H9 (cell line): ENCODE measurements at regions not wholly inside any gene's neighbourhood (a gene's known extent, or its start where the extent isn't known, plus 50 kb on each side); places are given as distances from the start of the nearest gene placed in this dataset.

Source experiments
- DNase-seq: peaks from one replicate; pipeline ENCODE4 v3.0.0-alpha.2; 2017
- H2AFZ ChIP-seq: one replicate; pipeline ENCODE4 v1.6.1; 2013; ENCODE audit warnings: mild to moderate bottlenecking, low read length, control low read depth, moderate library complexity
- H2AK5ac ChIP-seq: 2 replicates; pipeline ENCODE4 v1.6.1; 2013; ENCODE audit warnings: low read length, control low read depth, mixed read lengths; ENCODE audit not compliant: insufficient read length
- H2BK120ac ChIP-seq: one replicate; pipeline ENCODE4 v1.6.1; 2013; ENCODE audit warnings: low read depth, mild to moderate bottlenecking, low read length, control low read depth, inconsistent platforms; ENCODE audit not compliant: poor library complexity, severe bottlenecking
- H2BK12ac ChIP-seq: 2 replicates; pipeline ENCODE4 v1.6.1; 2013; ENCODE audit warnings: low read length, control low read depth, mixed read lengths, low read depth; ENCODE audit not compliant: insufficient read length
- H2BK15ac ChIP-seq: 2 replicates; pipeline ENCODE4 v1.6.1; 2013; ENCODE audit warnings: low read depth, low read length, control low read depth
- H2BK20ac ChIP-seq: one replicate; pipeline ENCODE4 v1.6.1; 2013; ENCODE audit warnings: low read depth, mild to moderate bottlenecking, low read length, control low read depth, inconsistent platforms; ENCODE audit not compliant: poor library complexity, severe bottlenecking
- H2BK5ac ChIP-seq: 2 replicates; pipeline ENCODE4 v1.6.1; 2013; ENCODE audit warnings: low read length, control low read depth, mixed read lengths; ENCODE audit not compliant: insufficient read length
- H3K14ac ChIP-seq: 2 replicates; pipeline ENCODE4 v1.6.1; 2013; ENCODE audit warnings: low read length, control low read depth; ENCODE audit not compliant: insufficient read depth
- H3K18ac ChIP-seq: 2 replicates; pipeline ENCODE4 v1.6.1; 2013; ENCODE audit warnings: low read depth, mild to moderate bottlenecking, mixed read lengths, low read length, control low read depth; ENCODE audit not compliant: insufficient read length
- H3K23ac ChIP-seq: 2 replicates; pipeline ENCODE4 v1.6.1; 2013; ENCODE audit warnings: low read length, control low read depth, mixed read lengths, low read depth; ENCODE audit not compliant: insufficient read length
- H3K23me2 ChIP-seq: 2 replicates; pipeline ENCODE4 v1.6.1; 2013; ENCODE audit warnings: low read depth, mild to moderate bottlenecking, mixed read lengths, low read length, control low read depth; ENCODE audit not compliant: insufficient read length, poor library complexity, severe bottlenecking
- H3K27ac ChIP-seq: 2 replicates; pipeline ENCODE4 v1.5.1; 2013; ENCODE audit warnings: low read length, control low read depth, mixed read lengths, low read depth; ENCODE audit not compliant: insufficient read length
- H3K27me3 ChIP-seq: 2 replicates; pipeline ENCODE4 v1.6.1; 2013; ENCODE audit warnings: low read length, control low read depth, inconsistent platforms; ENCODE audit not compliant: insufficient read depth
- H3K4ac ChIP-seq: 2 replicates; pipeline ENCODE4 v1.6.1; 2013; ENCODE audit warnings: low read depth, mild to moderate bottlenecking, control low read depth, inconsistent platforms, low read length, moderate library complexity
- H3K4me1 ChIP-seq: 2 replicates; pipeline ENCODE4 v1.6.1; 2013; ENCODE audit warnings: low read length, control low read depth, inconsistent platforms; ENCODE audit not compliant: insufficient read depth
- H3K4me2 ChIP-seq: 2 replicates; pipeline ENCODE4 v1.6.1; 2013; ENCODE audit warnings: low read length, control low read depth, mixed read lengths; ENCODE audit not compliant: insufficient read length, insufficient read depth
- H3K56ac ChIP-seq: 2 replicates; pipeline ENCODE4 v1.6.1; 2013; ENCODE audit warnings: low read depth, mild to moderate bottlenecking, mixed read lengths, low read length, control low read depth; ENCODE audit not compliant: insufficient read length
- H3K79me1 ChIP-seq: 2 replicates; pipeline ENCODE4 v1.6.1; 2013; ENCODE audit warnings: low read depth, mild to moderate bottlenecking, moderate library complexity, low read length, control low read depth, inconsistent platforms; ENCODE audit not compliant: insufficient read depth, poor library complexity, severe bottlenecking
- H3K79me2 ChIP-seq: 2 replicates; pipeline ENCODE4 v1.6.1; 2013; ENCODE audit warnings: low read length, control low read depth, inconsistent platforms; ENCODE audit not compliant: insufficient read depth
- H3K9ac ChIP-seq: 2 replicates; pipeline ENCODE4 v1.6.1; 2013; ENCODE audit warnings: low read length, control low read depth, mixed read lengths; ENCODE audit not compliant: insufficient read length; ENCODE audit errors: extremely low read depth
- H3K9me3 ChIP-seq: one replicate; pipeline ENCODE4 v1.6.1; 2013; ENCODE audit warnings: low read depth, low read length, inconsistent platforms; ENCODE audit not compliant: control insufficient read depth
- H3T11ph ChIP-seq: one replicate; pipeline ENCODE4 v1.6.1; 2013; ENCODE audit warnings: mild to moderate bottlenecking, low read length, control low read depth, inconsistent platforms
- H4K20me1 ChIP-seq: one replicate; pipeline ENCODE4 v1.6.1; 2013; ENCODE audit not compliant: control insufficient read depth, insufficient read length, insufficient read depth
- H4K5ac ChIP-seq: 2 replicates; pipeline ENCODE4 v1.6.1; 2013; ENCODE audit warnings: low read depth, mild to moderate bottlenecking, mixed read lengths, low read length, control low read depth; ENCODE audit not compliant: insufficient read length
- H4K8ac ChIP-seq: replicated peaks from 2 replicates; pipeline ENCODE4 v1.6.1; 2013; ENCODE audit warnings: low read length, control low read depth, mixed read lengths, low read depth; ENCODE audit not compliant: insufficient read length
- H4K91ac ChIP-seq: 2 replicates; pipeline ENCODE4 v1.6.1; 2013; ENCODE audit warnings: low read depth, mild to moderate bottlenecking, moderate library complexity, mixed read lengths, low read length, control low read depth; ENCODE audit not compliant: insufficient read length
- H3K27ac Mint-ChIP-seq, 3 experiments: 2 replicates in 2 of 3; 3 replicates in 1 of 3; pipeline ENCODE4 v1.8.0; 2020 to 2021; ENCODE audit warnings: mixed read lengths in 3 of 3, mild to moderate bottlenecking in 1 of 3, moderate library complexity in 1 of 3
- H3K27me3 Mint-ChIP-seq: 2 replicates; pipeline ENCODE4 v1.8.0; 2021; ENCODE audit warnings: low read depth, mild to moderate bottlenecking, moderate library complexity, mixed read lengths
- H3K36me3 Mint-ChIP-seq, 3 experiments: 2 replicates in 2 of 3; 3 replicates in 1 of 3; pipeline ENCODE4 v1.8.0; 2020 to 2021; ENCODE audit warnings: low read depth in 3 of 3, mixed read lengths in 3 of 3; ENCODE audit not compliant: insufficient read depth in 1 of 3
- H3K4me1 Mint-ChIP-seq, 2 experiments: 2 replicates each; pipeline ENCODE4 v1.8.0; 2020; ENCODE audit warnings: mixed read lengths in 2 of 2
- H3K4me3 Mint-ChIP-seq, 2 experiments: 2 replicates in 1 of 2; 3 replicates in 1 of 2; pipeline ENCODE4 v1.8.0; 2020 to 2021; ENCODE audit warnings: mild to moderate bottlenecking in 2 of 2, mixed read lengths in 2 of 2, moderate library complexity in 1 of 2
- H3K9me3 Mint-ChIP-seq, 2 experiments: 2 replicates in 1 of 2; 3 replicates in 1 of 2; pipeline ENCODE4 v1.8.0; 2020; ENCODE audit warnings: mild to moderate bottlenecking in 2 of 2, mixed read lengths in 2 of 2, moderate library complexity in 1 of 2
- CTCF ChIP-seq: fragments of 200-600 bp; sonication (generic); conservative IDR thresholded peaks from 3 replicates; pipeline ENCODE4 v1.8.0; 2021; ENCODE audit warnings: antibody characterized with exemption, mild to moderate bottlenecking
- WGBS: extraction: QIAGEN DNeasy Blood & Tissue Kit; methylation state at CpG from one replicate; pipeline ENCODE4 v1.1.7; 2013; ENCODE audit warnings: missing lambda C conversion rate, low lambda C conversion rate, mixed read lengths; ENCODE audit not compliant: insufficient read length; ENCODE audit errors: extremely low coverage; 5-methylcytosine and 5-hydroxymethylcytosine counted together

DNA sequence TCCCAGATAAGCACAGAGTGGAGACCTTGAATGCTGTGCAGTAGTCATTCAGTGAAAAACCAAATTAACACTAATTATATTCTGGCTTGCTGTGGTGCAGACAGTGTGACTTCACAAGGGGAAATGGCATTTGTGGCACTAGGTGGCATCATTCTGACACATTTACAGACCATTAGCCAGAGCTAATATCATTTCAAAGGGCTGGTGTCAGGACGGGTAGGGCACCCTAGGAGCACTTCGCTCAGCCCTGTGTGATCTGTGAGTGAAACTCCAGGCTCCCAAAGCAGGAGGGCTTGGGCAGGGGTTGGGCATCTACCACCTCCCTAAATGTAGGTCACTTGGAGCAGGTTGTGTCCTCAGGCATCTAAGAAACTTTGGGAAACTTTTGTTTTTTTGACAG, 555.8 kb downstream of the PKHD1 start:
- H3K79me2 ChIP-seq, result no peaks in the 10 kb centered on the region
- Mint-ChIP-seq H3K36me3 (no peaks in the 10 kb centered on the region), H3K27ac (no peak overlapping the region; a peak in 1 of 7 replicates), H3K9me3 (no peaks in the 10 kb centered on the region), H3K4me1 (peaks cover 17 to 19% of the 10 kb centered on the region in 2 experiments), H3K27me3 (peaks cover 2% of the 10 kb centered on the region; the same call in 1 of the 2 replicates), H3K4me3 (no peak overlapping the region)
- no peaks in the 10 kb centered on the region for H3K79me1 ChIP-seq
- no peak overlapping the region for H2BK12ac ChIP-seq
- H3K18ac ChIP-seq, result no peak overlapping the region
- H2AFZ ChIP-seq, result no peak overlapping the region
- no peaks in the 10 kb centered on the region for H3K23me2 ChIP-seq
- no CpG with 5 or more reads among the region's 2 CpGs for WGBS
- H3K56ac ChIP-seq, result no peak overlapping the region
- H3K27ac ChIP-seq, result no peak overlapping the region
- H4K5ac ChIP-seq, result no peak overlapping the region
- no peak overlapping the region for H2BK20ac ChIP-seq
- H2BK15ac ChIP-seq, result no peak overlapping the region
- no peak overlapping the region for H3K9ac ChIP-seq
- H3K4me1 ChIP-seq, result no peaks in the 10 kb centered on the region
- no peaks in the 10 kb centered on the region for H4K20me1 ChIP-seq
- no peaks in the 10 kb centered on the region for H3K27me3 ChIP-seq
- peak; percentile 34; the same call in 2 of the 3 replicates for TF ChIP-seq CTCF
- H2BK5ac ChIP-seq, result no peak overlapping the region
- H4K91ac ChIP-seq, result no peak overlapping the region
- H3K9me3 ChIP-seq, result no peaks in the 10 kb centered on the region
- DNase-seq, result no peak
- no peak overlapping the region for H2AK5ac ChIP-seq
- H3K4me2 ChIP-seq, result no peak overlapping the region
- no peak overlapping the region for H3T11ph ChIP-seq
- H3K14ac ChIP-seq, result no peak overlapping the region
- no peak overlapping the region for H4K8ac ChIP-seq
- no peak overlapping the region for H3K23ac ChIP-seq
- no peak overlapping the region for H2BK120ac ChIP-seq
- no peak overlapping the region for H3K4ac ChIP-seq
